ENCODE measurements at regions not wholly inside any gene's neighbourhood (a gene's known extent, or its start where the extent isn't known, plus 50 kb on each side); places are given as distances from the start of the nearest gene placed in this dataset.

DNA sequence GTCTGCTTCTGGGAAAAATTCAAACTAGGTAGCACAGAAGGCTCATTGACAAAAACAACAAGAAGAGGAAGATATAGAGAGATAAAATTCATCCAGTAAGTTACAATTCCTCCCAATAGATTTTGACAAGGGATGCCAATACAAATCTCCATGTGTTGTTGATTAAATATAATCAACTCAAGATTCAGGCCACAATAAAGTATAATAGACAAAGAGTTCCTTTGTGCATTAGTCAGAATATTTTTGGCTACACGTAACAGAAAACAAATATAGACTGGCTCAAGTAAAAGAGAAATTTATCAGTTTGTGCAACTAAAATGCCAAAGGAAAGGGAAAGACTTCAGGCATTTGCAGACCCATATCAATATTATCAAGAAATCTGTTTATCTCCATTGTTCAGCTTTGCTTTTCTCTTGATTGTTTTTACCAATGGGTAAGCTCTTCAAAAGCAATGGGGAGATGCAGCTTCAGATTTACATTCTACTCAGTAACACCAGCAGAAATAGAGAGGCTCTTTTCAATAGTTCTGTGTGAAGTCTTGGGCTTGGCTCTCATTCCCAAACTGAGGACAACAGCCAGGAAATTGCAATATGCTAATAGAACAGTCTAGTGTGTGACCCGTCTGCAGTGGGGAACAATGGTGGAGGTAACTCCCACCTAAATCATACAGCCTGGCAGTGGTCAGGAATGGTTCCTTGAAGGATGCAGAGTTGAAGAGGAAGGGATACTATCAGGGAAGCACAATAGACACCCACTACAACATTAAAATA is 77.6 kb upstream of the PROK2 start:
- DNase-seq = no peak

DNA sequence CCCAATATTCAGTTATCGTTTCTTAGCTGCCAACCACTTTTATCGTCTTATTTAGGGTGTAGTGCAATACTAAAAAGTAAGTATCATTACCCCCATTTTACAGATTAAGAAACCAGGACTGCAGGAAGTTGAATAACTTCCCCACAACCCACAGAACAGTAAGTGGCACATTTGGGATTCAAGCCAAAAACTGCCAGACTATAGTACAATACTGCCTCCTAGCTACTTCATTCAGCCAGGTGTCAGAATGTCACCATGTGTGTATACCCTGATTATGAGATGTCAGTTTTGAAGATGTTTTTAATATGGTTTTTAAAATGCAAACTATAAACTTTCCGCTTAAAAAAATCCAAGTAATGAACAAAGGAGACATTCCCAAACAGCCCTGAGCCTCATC is 74.2 kb upstream of the PROK2 start:
- peak; percentile 78 to 87 (median 86) for DNase-seq

DNA sequence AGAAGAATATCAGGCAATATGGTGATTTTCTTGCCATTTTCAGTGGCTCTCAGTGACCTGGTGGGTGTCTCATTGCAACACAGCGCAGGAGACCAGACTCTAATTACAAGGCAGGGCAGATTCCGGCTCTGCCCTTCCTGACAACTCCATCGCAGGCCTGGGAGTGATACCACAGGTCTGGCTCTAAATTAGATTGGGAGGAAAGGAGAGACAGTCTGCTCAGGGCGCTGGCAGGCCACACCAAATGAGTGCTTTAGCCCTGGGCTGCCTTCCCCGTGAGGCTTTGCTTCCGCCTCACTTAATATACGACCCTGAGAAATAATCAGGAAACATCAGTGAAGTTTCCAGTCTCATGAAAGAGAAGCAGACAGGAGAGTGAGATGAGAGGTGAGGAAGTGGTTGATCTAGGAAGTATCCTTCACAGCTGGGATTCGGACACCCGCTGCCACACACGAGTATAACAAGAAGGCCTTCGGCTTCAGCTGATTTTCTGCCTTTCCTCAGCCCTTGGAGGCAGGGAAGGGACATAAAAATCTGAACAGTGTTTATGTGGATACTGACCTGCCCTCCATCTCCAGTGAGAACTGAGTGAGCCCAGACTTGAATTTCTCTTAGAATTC is 73.7 kb upstream of the PROK2 start:
- peak in 1 of 3 donors; percentile 19 for DNase-seq

DNA sequence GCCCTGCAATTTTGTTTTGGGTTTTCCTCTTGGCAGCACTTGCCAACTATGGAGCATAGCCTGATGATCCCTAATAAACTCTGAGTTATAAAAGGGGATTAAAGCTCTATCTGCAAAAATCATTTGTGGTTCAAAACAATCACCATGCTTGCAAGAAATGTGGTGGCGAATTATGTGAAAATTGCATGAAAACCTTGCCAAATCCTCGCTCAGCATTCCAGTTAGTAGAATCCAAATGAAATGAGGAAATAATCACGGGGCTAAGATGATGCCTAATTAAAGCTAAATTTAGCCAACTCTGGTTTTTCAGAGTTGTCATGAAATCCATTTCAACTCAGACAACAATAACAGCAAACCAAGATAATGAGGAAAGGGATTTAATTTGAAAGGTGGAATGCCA is 73.0 kb upstream of the PROK2 start:
- peak; percentile 31 to 64 (median 57) for DNase-seq

DNA sequence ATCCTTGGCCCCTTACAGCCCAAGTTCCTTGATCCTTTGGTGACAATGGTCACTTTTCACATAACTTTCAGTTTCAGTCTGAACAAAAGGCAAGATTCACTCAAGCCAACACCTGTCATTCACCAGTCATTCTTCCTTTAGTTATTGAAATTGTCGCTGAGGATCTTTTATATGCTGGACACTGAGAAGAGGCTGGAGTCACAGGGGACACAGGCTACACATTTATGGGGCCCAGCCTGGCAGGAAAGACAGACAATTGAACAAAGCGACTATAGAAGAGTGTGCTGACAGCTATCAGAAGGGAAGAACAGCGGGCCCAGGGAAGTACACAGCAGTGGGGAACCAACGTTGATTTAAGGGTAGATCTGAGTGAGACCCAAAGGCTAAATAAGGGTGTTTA is 69.8 kb upstream of the PROK2 start:
- DNase-seq = no peak

DNA sequence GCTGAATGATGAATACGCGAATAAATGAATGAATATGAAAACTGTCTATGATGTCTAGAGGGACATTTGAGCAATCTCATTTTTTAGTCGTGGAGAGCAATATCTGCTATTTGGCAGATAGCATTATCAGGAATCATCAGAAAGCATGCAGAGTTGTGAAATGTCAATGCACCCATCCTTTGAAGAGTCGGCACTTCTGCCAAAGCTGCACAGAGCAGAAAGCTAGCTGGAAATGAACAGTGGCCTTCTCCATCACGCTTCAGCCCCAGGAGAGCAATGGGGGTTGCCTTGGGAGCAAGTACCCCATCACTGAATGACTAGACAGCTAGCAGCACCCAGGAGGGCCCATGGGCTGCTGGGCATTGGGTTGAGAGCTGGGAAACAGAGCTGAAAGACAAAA is 69.1 kb upstream of the PROK2 start:
- no peak for DNase-seq

DNA sequence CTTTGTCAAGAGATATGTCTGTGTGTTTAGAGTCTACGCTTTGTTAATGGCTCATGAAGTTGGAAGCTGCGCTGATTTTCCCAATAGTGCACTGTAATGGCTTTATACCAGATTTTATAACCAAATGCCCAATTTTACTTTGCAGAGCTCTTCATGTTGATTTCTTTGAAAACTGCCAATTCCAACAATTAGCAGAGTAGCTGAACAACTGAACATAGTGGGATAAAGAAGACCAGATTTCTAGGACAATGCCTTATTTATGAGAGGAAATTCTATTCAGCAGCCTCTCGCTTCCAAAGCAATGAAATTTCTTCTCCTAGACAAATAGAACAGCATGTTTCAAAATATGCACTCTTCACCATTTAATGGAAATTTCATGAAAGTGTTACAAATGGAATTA is 66.9 kb upstream of the PROK2 start:
- no peak for DNase-seq

DNA sequence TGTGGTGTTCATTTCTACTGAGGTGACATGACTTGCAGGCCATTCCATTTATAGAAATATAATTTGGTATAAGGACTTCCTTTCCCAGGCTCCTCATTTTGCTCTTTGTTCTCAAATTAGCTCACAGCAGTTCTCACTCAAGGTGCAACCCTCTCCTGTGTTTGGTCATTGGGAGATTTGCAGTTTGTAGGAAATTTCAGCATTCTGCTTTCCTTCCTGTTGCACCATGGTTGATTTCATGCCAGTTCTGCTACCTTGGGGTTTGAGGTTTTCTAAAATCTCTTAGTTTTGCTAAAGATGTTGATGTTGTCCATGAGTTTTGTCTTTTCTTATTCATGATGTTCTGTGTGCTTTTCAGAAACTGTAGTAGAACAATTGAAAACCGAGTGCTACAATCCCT is 65.7 kb upstream of the PROK2 start:
- DNase-seq = no peak

DNA sequence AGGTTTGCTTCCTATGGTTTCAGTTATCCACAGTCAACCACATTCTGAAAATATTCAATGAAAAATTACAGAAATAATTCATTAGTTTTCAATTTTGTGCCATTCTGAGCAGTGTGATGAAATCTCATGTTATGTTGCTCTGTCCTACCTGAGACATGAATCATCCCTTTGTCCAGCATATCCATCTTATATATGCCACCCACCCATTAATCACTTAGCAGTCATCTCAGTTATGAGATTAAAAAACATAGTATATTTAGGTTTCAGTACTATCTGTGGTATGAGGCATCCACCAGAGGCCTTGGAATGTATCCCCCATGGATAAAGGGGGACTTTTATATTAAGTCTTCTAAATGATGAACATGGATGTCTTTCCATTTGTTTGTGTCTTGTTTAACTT is 64.7 kb upstream of the PROK2 start:
- no peak for DNase-seq

DNA sequence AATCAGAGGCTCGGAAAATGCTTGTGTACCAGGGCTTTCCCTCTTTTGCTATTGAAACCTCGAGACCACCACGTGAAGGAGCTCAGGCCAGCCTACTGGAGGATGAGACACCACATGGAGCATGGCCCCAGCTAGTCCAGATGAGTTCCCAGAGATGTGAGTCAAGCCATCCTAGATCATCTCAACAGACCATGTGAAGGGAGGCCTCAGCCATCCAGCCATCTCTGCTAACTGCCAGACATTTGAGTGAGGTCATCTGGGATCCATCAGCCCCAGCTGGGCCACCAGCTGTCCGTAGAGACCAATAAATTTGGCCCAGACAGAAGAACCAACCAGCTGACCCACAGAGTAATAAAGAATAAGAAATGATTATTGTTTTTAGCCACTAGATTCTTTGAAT is 62.8 kb upstream of the PROK2 start:
- DNase-seq = no peak

DNA sequence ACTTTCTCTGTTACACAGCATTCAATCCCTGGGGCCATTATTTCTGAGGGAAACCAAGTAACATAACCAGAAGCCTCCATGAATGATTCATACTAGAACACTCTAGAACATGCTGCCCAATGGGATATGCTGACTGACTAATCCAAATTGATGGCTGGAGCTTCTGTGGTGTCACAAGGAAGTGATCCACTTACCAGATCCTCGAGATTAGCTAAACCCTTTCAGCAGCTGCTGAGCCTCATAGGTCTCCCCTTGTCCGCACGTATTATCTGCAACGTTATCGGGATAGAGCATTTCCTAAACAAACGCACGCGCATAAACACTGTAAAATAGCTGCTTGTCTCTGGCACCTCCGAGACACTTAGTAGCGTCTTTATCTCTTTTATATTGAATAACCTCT is 61.2 kb upstream of the PROK2 start:
- DNase-seq = no peak

DNA sequence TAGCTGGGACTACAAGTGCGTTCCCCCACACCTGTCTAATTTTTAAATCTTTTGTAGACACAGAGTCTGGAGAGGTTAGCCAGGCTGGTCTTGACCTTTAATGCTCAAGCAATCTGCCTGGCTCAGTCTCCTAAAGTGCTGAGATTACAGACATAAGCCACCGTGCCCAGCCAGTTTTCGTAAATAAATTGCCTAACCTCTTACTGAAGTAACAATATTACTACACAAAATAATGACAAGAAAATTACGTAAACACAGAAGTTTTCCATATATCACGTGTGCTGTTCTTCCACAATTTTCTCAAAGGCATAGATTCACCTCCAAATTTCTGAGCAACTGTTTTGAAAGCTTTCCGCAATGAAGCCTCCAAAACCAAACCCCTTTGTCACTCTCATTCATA is 58.1 kb upstream of the PROK2 start:
- peak; percentile 35 to 62 (median 57) for DNase-seq

DNA sequence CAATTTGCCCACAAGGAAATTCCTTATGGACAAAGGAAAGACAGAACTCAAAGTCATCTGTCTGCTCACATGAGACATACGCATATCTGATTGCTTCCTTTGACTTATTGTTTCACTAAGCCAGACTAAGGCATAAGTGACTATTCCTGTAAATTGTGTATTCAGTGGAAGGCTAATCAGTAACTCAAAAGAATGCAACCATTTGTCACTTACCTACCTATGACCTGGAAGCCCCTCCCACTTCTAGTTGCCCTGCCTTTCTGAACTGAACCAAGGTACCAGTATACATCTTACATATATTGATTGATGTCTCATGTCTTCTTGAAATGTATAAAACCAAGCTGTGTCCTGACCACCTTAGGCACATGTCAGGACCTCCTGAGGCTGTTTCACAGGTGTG is 53.5 kb upstream of the PROK2 start:
- no peak for DNase-seq

Data from suppressor macrophage treated with lipopolysaccharide for 1 hour (primary cell).